OCI-LY1 (cell line): ENCODE measurements at regions not wholly inside any gene's neighbourhood (a gene's known extent, or its start where the extent isn't known, plus 50 kb on each side); places are given as distances from the start of the nearest gene placed in this dataset.

Experiments
- CTCF ChIP-seq: fragments of 200-600 bp; sonication (generic), shearing (Covaris generic); IDR thresholded peaks from 2 replicates; pipeline ENCODE4 v1.5.1; 2017; ENCODE audit warnings: mild to moderate bottlenecking, antibody characterized with exemption, low read length, moderate library complexity, mixed read lengths
- EZH2 ChIP-seq: fragments of 200-600 bp; sonication (generic), shearing (Covaris generic); IDR thresholded peaks from 2 replicates; pipeline ENCODE4 v1.8.0; 2017; ENCODE audit warnings: borderline replicate concordance, mixed run types, mild to moderate bottlenecking, antibody characterized with exemption, low read length, moderate library complexity, mixed read lengths

GRCh38 chr3:89606151-89606550 lies 498.7 kb downstream of the EPHA3 start:
- no peak for TF ChIP-seq CTCF
- TF ChIP-seq EZH2: no peak
